HepG2 (cell line): ENCODE measurements at regions not wholly inside any gene's neighbourhood (a gene's known extent, or its start where the extent isn't known, plus 50 kb on each side); places are given as distances from the start of the nearest gene placed in this dataset.

Experiments used
- AKNA ChIP-seq: sonication (generic); formaldehyde crosslinking; IDR thresholded peaks from 2 replicates; pipeline ENCODE4 v1.4.0; 2020; ENCODE audit warnings: missing genetic modification reagents, borderline replicate concordance
- ISL2 ChIP-seq: sonication (generic); formaldehyde crosslinking; IDR thresholded peaks from 2 replicates; pipeline ENCODE4 v1.5.0; 2020; ENCODE audit warnings: missing genetic modification reagents
- MAFK ChIP-seq, 2 experiments: IDR thresholded peaks in 1 of 2; conservative IDR thresholded peaks in 1 of 2; 2 replicates each; pipeline ENCODE4 v1.6.1; 2011; ENCODE audit warnings: improper control_type of control experiment in 2 of 2, low read length in 2 of 2
- MAZ ChIP-seq, 2 experiments: sonication (generic) in 1 of 2; formaldehyde crosslinking in 1 of 2; IDR thresholded peaks; 2 replicates each; pipeline versions ENCODE4 v1.5.0 to v1.6.1; 2012 to 2020; ENCODE audit warnings: low read depth in 2 of 2, mild to moderate bottlenecking in 2 of 2, borderline replicate concordance in 1 of 2, improper control_type of control experiment in 1 of 2, low read length in 1 of 2, missing genetic modification reagents in 1 of 2, moderate library complexity in 1 of 2
- MYPOP ChIP-seq: sonication (generic); formaldehyde crosslinking; IDR thresholded peaks from 2 replicates; pipeline ENCODE4 v1.8.1; 2023; ENCODE audit warnings: mild to moderate bottlenecking, moderate library complexity, missing genetic modification reagents
- NR2F6 ChIP-seq, 2 experiments: IDR thresholded peaks; 2 replicates each; pipeline ENCODE4 v1.6.1; 2016; ENCODE audit warnings: antibody characterized with exemption in 1 of 2, mild to moderate bottlenecking in 1 of 2
- ZNF234 ChIP-seq: sonication (generic); formaldehyde crosslinking; conservative IDR thresholded peaks from 2 replicates; pipeline ENCODE4 v1.5.1; 2020; ENCODE audit warnings: mild to moderate bottlenecking, missing genetic modification reagents
- ZNF749 ChIP-seq: sonication (generic); formaldehyde crosslinking; IDR thresholded peaks from 2 replicates; pipeline ENCODE4 v1.8.0; 2022; ENCODE audit warnings: mild to moderate bottlenecking, missing genetic modification reagents, moderate library complexity, borderline replicate concordance
- ZNF839 ChIP-seq: sonication (generic); formaldehyde crosslinking; IDR thresholded peaks from 2 replicates; pipeline ENCODE4 v1.4.0; 2020; ENCODE audit warnings: missing genetic modification reagents, mild to moderate bottlenecking, borderline replicate concordance

- no peak for TF ChIP-seq AKNA
- no peak for TF ChIP-seq ZNF839 (CRISPR knock-in tag)
- no peak for TF ChIP-seq MAZ (IDR thresholded peaks at IDR 0.05; ENCODE audit: borderline replicate concordance, low read depth, low read length)
- no peak for TF ChIP-seq MAZ (CRISPR knock-in tag; IDR thresholded peaks at IDR 0.05; ENCODE audit: low read depth)
- TF ChIP-seq ISL2 (CRISPR knock-in tag), result no peak
- no peak for TF ChIP-seq ZNF234 (CRISPR knock-in tag)
- no peak for TF ChIP-seq MYPOP (CRISPR knock-in tag)
- no peak for TF ChIP-seq ZNF749
- TF ChIP-seq MAFK (conservative IDR thresholded peaks at IDR 0.05 in 1 of 2, IDR thresholded peaks at IDR 0.05 in 1 of 2; ENCODE audit: low read length in 2 of 2), result no peak
- TF ChIP-seq NR2F6 (IDR thresholded peaks at IDR 0.05), result no peak
- TF ChIP-seq NR2F6 (CRISPR knock-in tag; IDR thresholded peaks at IDR 0.05), result no peak
Measured at GRCh38 chr2:240269380-240269779, 128.9 kb upstream of the OTOS start (continued).
